ENCODE measurements at regions not wholly inside any gene's neighbourhood (a gene's known extent, or its start where the extent isn't known, plus 50 kb on each side); places are given as distances from the start of the nearest gene placed in this dataset.
"Not testable (repeated sequence)": the region's sequence is repeated elsewhere in the genome, so short reads cannot be mapped to it uniquely, and the experiment has no call there.

DNA sequence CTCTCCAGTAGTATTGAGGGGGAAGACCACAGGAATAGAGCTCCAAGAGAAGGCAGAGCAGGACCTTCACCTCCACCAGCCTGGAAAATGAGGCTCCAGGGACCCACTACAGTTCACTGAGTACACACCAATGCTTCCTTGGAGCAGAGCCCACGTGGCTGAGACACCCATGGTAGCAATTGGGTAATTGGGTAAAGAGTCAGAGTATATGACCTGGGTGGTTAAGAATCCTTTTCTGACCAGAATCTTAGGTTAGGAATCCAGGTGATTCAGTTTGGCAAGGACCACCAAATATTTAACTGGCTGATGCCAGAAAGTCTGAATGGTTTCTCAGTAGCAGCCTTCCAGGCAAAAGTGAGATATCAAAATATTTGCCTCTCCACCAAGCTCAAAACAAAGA is 107.7 kb downstream of the MDH1 start:
- DNase-seq (ENCODE audit: low spot score) = no peak

DNA sequence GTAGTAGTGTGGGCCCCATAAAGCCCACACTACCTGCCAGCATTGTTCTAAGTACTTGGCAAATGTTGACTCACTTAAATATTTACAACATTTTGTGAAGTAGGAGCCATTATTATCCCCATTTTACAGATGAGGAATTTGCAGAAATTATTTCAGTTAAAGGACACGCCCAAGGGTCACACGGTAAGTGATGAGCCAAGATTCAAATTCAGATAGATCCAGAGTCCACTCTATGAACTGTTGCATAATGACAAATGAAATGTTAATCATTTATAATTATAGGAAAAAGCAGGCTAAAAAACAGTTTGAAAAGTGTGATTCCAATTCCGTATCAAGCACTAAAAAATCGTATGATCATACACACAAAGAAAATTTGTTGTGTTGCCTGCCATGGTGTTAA is 108.4 kb downstream of the MDH1 start:
- DNase-seq (ENCODE audit: low spot score) = no peak

DNA sequence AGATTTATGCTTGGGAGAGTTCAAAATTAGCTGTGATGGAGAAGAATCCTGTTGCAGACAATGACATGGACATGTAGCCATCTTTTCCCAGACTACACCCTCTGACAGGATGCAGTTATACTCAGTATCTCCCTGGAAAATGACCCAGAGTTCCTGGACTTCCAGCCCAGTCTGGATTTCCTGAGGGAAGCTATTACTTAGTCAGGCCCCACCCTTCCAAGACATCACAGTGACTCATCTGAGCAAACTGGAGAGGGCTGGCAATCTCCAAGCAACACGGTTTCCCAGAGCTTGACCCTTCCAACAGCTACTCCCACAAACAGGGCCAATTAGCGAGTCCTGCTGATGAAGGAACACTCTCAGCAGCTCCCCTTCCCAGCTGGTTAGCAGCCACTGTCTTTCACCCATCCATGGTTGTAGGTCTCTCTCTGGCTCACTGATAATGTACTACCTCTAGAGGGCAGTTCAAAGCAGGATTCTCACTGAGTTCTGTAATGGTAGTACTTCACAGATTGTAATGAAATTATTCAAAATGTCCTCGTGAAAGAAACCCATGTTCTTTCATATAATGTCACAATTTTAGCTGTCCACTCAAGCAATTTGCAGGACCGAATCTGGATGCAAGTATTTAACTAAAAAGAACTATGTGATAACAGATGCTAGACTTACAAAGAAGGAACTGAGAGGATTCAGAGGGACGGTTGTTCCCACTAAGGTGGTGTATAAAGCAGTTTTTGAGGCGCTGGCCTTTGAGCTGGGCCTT is 110.2 kb downstream of the MDH1 start:
- peak; percentile 61 for DNase-seq (ENCODE audit: low spot score)

DNA sequence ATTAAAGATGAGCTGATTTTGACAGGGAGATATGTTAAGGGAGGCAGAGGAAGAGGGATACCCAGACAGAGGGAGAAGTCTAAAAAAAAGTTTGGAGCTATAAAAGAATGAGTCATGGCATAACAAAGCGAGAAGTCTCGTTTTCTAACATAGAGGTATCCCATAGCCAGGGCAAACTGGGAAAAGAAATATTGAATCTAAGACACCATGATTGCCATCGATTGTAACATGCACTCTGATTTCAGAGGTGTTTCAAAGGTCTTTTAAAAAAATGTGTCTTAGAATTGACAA is 110.7 kb downstream of the MDH1 start:
- no peak for DNase-seq (ENCODE audit: low spot score)

DNA sequence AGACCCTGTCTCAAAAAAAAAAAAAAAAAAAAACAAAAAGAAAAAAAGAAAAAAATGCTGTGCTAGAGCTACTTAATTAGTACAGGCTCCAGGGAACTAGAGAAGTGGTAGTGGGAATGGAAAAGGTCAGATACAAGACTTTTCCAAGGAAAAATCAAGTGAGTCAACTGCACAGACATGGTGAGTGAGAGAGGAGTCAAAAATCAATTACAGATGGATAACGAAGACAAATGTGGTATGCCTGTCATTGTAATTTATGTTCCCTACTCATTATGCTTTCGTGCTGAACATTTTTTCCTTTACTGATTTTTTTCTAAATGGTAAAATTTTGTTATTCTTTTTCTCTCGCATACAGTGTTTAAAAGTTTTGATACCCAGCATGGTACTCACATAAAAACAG is 111.5 kb downstream of the MDH1 start:
- no peak for DNase-seq (ENCODE audit: low spot score)

DNA sequence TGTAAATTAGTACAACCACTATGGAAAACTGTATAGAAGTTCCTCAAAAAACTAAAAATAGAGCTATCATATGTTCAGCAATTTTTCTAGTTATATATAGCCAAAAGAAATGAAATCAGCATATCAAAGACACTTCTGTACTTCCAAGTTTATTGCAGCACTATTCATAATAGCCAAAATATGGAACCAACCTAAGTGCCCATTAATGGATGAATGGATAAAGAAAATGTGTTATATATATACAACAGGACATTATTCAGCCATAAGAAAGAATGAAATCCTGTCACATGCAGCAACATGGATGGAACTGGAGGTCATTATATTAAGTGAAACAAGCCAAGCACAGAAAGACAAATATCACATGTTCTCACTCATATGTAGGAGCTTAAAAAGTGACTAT is 112.6 kb downstream of the MDH1 start:
- no peak for DNase-seq (ENCODE audit: low spot score)

DNA sequence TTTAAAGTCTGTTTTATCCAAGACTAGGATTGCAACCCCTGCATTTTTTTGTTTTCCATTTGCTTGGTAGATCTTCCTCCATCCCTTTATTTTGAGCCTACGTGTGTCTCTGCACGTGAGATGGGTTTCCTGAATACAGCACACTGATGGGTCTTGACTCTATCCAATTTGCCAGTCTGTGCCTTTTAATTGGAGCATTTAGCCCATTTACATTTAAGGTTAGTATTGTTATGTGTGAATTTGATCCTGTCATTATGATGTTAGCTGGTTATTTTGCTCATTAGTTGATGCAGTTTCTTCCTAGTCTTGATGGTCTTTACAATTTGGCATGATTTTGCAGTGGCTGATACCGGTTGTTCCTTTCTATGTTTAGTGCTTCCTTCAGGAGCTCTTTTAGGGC is 117.3 kb downstream of the MDH1 start:
- DNase-seq (ENCODE audit: low spot score) = not testable (repeated sequence)

DNA sequence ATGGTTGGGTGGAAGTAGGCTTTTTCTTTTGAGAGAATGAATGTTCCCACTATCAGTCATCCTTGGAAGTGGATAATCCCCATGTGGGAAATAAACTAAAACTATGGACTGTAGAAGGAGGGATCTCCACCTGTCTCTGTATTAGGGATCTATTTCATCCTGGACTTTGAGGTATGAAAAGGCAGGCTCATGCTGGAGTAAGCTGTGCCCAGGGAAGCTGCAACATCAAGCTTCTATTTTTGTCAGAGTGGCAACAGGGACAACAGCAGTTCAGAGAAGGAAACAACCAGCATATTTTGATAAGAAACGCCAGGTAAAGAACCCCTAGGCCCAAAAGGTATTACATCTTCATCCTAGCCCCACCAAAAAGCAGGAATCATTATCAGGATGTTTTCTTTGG is 122.0 kb downstream of the MDH1 start:
- DNase-seq (ENCODE audit: low spot score) = no peak

DNA sequence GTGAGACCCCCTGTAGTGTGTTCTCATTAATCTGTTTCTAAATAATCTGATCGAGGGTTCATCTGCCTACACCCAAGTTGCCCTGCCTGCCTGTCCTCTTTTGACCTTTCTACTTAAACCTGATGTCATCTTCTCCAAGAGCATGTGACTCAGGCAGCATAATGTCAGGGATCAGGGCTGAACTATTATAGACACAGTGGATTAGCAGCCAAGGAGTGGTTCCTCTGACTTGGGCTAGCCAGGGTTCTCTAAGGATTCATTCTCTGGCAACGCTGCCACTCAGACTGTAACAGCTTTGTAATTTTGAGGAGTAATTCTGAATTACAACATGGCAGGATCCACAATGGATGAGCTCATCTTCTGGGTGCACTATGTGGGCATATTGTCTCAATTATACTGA is 124.0 kb downstream of the MDH1 start:
- no peak for DNase-seq (ENCODE audit: low spot score)

DNA sequence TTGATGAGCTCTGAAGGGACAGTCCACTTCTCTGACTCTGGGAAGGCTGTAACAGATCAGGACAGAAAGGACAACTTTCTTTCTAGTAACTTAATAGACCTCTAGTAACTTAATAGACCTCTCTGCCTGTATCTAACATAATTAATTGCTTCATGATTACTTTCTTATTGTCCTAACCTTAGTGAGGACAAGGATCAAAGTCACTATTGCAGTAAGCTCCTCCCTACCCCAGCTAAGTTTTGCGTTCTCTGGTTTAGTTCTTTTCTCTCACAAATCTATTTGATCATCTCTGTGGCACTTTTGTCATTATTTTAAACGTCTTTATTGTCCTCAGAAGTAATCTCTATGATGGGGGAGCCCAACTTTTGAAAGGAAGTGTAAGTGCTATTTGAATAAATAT is 125.5 kb upstream of the UGP2 start:
- DNase-seq (ENCODE audit: low spot score) = no peak

DNA sequence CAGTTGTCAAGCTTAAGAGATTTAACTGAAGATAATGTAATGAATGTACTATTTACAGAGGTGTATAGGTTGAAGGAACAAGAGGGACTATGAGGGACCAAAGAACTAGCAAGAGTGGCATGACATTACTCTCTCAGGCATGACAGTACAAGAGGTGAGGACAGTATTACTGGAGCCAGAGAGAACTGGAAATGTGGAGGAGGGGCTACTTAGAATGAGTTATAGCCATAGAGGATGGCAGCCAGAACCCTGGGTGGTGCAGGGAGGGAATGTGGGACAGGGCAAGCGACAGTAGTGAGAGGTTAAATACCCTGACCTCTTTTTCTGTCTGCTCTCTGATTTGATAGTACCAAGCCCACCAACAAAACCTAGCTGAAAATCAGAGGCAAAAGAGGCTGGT is 122.6 kb upstream of the UGP2 start:
- DNase-seq (ENCODE audit: low spot score) = no peak

DNA sequence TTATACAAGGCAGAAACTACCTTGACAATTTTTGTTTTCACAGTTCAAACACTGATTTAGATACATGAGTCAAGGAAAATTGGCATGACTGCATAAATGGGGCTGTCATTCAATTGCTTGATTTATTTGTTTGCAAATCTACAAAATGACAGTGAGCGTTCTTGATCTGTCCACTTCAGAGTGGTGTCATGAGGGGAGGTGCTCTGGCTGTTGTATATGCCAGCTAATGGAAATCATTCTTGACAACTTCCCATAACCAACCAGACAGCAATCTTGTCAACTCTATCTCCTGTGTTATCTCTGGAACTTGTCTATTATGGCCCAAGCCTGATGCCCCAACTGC is 120.6 kb upstream of the UGP2 start:
- DNase-seq (ENCODE audit: low spot score) = no peak

DNA sequence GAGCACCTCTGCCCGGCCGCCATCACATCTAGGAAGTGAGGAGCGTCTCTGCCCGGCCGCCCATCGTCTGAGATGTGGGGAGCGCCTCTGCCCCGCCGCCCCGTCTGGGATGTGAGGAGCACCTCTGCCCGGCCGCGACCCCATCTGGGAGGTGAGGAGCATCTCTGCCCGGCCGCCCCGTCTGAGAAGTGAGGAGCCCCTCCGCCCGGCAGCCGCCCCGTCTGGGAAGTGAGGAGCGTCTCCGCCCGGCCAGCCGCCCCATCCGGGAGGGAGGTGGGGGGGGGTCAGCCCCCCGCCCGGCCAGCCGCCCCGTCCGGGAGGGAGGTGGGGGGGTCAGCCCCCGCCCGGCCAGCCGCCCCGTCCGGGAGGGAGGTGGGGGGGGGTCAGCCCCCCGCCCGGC is 119.4 kb upstream of the UGP2 start:
- not testable (repeated sequence) for DNase-seq (ENCODE audit: low spot score)

DNA sequence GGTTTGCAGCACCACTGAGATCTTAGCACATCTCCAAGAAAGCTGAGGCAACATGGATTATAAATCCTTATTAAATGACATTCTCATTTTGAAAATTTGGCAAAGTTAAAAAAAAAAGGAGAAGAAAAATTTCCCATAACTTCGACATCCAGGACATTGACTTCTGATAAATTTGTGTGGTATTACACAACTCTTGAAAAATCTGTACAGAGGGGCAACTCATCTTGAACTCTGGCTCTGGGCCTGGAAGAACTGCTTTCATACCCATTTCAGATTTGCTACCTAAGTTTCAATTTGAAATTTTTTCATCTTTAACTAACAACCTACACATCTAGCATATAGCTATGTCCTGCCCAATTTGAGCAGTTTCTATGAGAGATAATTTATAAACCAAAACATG is 118.0 kb upstream of the UGP2 start:
- DNase-seq (ENCODE audit: low spot score) = no peak

DNA sequence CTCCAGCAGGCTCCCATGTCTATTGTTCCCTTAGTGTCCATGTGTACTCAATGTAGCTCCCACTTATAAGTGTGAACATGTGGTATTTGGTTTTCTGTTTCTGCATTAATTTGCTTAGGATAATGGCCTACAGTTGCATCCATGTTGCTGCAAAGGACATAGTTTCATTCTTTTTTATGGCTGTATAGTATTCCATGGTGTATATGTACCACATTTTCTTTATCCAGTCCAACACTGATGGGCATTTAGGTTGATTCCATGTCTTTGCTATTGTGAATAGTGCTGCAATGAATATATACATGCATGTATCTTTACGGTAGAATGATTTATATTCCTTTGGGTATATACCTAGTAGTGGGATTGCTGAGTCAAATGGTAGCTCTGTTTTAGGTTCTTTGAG is 116.5 kb upstream of the UGP2 start:
- not testable (repeated sequence) for DNase-seq (ENCODE audit: low spot score)

DNA sequence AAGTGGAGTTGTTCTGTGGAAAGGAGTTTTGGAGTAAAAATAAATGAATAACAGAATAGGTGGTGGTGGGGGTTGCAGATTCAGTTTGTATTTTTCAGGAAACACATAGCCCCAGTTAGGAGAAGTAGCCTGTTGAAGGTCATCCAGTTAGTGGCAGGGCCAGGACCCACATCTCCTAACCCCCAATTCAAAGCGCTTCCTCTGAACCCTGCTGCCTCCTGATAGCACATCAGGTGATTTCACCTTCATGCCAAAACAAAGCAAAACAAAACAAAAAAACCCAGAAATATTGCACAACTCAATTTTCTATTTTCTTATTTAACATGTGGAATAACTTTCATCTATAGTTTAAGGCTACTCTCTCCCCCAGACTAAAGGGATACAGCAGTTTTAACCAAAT is 112.3 kb upstream of the UGP2 start:
- DNase-seq (ENCODE audit: low spot score) = no peak

DNA sequence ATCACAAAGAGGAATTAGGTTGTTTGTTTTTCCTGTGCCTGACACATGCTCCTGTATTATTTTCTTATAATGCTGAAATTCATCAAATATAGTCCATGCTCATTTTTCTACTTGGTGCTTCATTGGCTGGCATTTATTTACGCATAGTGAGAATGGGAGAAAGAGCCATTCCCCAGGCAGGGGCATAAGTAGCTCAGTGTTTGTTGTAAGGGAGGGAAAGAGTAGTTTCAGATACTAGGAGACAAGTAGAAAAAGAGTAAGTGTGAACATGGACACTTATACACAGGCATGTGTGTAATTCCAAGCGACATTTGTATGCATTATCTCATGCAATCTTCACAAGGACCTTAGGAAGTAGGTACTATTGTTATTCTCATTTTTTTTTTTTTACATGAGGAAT is 111.9 kb upstream of the UGP2 start:
- no peak for DNase-seq (ENCODE audit: low spot score)

DNA sequence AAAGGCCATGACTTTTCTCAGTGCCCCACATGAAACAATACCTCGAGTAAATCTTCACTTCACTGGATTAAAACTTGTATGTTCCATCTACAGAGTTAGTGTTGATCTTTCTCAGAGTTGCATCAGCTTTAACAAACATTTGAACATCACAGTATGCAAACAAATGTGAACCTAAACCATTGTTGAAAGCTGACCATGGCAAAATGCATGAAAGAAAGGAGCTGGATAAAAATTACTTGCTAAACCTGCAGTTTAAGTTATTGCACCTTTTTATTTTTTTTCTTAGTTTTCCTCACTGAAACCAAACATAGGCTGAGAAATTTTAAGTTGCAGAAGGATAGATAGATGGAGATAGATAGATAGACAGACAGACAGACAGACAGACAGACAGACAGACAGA is 107.2 kb upstream of the UGP2 start:
- DNase-seq (ENCODE audit: low spot score) = no peak

DNA sequence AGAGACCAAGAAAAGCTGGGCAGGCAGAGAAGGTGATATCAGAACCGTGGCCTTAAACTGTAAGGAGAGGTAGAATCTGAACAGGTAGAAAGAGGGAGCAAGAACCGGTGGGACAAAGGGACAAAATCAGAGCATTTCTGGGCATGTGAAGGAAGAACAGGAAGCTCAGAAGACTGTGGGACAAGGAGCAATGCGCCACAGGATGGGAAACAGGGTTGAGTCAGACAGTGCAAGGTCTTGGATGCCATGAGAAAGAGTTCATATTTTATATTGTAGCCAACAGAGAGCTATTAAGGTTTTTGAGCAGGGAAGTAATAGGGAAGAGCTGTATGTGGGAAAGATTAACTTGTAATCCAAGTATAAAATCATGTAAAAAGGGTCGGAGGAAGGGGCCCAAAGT is 106.4 kb upstream of the UGP2 start:
- DNase-seq (ENCODE audit: low spot score) = no peak

DNA sequence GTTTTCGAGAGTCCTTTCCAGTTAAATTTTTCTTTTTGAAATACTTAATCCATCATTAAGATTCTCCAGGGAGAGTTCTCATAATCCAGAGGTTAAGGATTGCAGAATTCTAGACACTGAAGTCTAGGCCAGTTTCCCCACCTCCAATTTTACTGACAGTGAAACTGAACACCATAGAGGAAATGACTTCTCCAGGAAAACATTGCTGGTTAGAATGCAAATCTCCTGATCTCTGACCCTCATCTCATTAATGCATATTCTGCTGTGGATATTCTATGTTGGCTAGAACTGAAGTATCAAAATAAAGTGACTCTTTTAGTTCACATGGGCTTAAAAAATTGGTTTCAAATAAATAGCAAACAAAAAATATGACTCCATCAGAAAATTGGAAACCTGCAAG is 105.8 kb upstream of the UGP2 start:
- DNase-seq (ENCODE audit: low spot score) = no peak

DNA sequence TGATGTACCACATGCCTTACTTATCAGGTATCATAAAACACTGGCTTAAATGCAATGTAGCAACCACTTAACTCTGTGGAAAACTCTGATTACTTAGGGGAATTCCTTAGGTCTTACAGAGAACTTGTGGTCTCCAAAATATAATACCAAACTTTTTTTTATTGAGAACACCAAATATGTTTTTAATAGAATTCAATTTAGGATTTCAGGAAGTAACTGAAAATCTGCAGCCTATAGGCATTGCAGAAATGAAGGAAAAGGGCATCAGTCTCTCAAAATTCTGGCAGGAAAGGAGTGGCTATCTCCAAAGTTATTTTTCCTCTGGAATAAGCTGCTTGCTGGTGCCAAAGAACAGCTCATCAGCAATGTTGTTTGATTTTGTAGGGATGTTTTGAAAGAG is 105.3 kb upstream of the UGP2 start:
- DNase-seq (ENCODE audit: low spot score) = no peak

DNA sequence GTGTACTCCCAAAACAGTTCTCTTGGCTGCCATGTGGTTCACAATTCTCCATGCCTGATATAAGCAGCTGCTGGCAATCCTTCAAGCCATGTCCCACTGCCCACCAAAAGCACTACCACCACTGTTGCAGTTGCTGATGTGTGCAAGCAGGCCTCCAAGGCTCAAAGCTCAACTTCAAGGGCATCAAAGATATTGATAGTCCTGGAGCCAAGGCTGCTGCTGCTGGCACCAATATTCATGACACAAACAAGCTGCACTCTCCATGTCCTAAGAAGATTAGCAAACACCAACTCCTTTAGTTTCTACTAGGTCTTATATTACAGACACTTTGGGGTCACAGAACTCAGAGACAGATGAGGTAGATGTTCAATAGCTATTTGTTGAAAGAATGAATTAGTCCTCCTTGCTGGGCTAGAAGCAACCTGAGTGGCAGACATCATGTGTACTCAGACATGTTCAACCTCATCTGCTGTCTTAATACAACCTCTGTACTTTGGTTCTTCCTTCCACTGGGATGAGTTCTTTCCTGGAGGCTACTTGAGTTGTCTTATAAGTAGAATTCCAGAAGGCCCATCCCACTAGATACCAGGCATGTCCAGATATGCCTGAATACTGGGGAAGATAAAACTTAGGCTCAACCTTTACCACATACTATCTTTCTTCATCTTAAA is 104.5 kb upstream of the UGP2 start:
- DNase-seq (ENCODE audit: low spot score) = no peak

DNA sequence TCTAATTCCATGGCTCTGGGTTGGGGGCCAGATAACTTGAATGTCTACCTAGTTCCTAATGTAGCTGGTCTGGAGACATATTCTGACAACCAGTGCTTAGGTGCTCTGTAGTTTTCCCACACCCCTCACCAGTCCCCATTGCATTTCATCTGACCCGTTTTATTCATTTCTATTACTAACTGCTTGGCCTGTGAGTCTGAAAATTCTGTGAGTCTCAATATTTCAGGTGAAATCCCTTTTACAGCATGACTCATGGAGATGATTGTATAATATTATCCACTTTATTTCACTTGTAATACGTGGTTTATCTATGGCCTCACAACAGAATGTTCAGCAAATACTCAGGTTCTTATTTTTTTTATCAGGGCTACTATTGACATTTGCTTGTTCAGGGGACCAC is 103.7 kb upstream of the UGP2 start:
- no peak for DNase-seq (ENCODE audit: low spot score)

DNA sequence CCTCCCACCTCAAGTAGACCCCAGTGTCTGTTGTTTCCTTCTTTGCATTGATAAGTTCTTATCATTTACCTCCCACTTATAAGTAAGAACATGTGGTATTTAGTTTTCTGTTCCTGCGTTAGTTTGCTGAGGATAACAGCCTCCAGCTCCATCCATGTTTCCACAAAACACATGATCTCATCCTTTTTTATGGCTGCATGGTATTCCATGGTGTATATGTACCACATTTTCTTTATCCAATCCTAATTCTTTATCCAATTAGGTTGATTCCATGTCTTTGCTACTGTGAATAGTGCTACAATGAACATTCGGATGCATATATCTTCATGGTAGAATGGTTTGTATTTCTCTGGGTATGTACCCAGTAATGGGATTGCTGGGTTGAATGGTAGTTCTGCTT is 102.5 kb upstream of the UGP2 start:
- not testable (repeated sequence) for DNase-seq (ENCODE audit: low spot score)

Measured in iPS-NIHi11 (cell line).